ENCODE measurements at regions not wholly inside any gene's neighbourhood (a gene's known extent, or its start where the extent isn't known, plus 50 kb on each side); places are given as distances from the start of the nearest gene placed in this dataset.
"Not testable (repeated sequence)": the region's sequence is repeated elsewhere in the genome, so short reads cannot be mapped to it uniquely, and the experiment has no call there.

GRCh38 chr5:110248921-110249320 is 477.6 kb downstream of the TMEM232 start:
- DNase-seq = no peak

GRCh38 chr5:110250355-110250754 is 476.1 kb downstream of the TMEM232 start:
- no peak for DNase-seq

- DNase-seq = no peak
Observed at GRCh38 chr5:110250755-110251154, 475.7 kb downstream of the TMEM232 start.

- DNase-seq = peak in 1 of 3 donors; percentile 37
Observed at GRCh38 chr5:110251366-110251765, 475.1 kb downstream of the TMEM232 start.

- no peak for DNase-seq
Observed at GRCh38 chr5:110255194-110255593, 471.3 kb downstream of the TMEM232 start.

- DNase-seq = no peak
Observed at GRCh38 chr5:110256298-110256697, 470.2 kb downstream of the TMEM232 start.

GRCh38 chr5:110257971-110258370 is 468.5 kb downstream of the TMEM232 start:
- no peak for DNase-seq

- peak in 1 of 3 donors; percentile 35 for DNase-seq
Observed at GRCh38 chr5:110258460-110259216, 467.8 kb downstream of the TMEM232 start.

GRCh38 chr5:110262749-110263148 is 463.7 kb downstream of the TMEM232 start:
- peak in 1 of 3 donors; percentile 14 for DNase-seq

- DNase-seq = peak in 2 of 3 donors; percentile 38 to 64
Observed at GRCh38 chr5:110264661-110265060, 461.8 kb downstream of the TMEM232 start.

GRCh38 chr5:110265162-110265561 is 461.3 kb downstream of the TMEM232 start:
- peak in 2 of 3 donors; percentile 25 to 63 for DNase-seq

- no peak for DNase-seq
Observed at GRCh38 chr5:110267714-110268113, 458.8 kb downstream of the TMEM232 start.

- DNase-seq = no peak
Observed at GRCh38 chr5:110268283-110268682, 458.2 kb downstream of the TMEM232 start.

GRCh38 chr5:110268985-110269384 is 457.5 kb downstream of the TMEM232 start:
- no peak for DNase-seq

GRCh38 chr5:110269478-110270142 is 456.9 kb downstream of the TMEM232 start:
- no peak for DNase-seq

GRCh38 chr5:110275878-110276277 is 450.6 kb downstream of the TMEM232 start:
- no peak for DNase-seq

- not testable (repeated sequence) for DNase-seq
Observed at GRCh38 chr5:110278449-110278848, 448.0 kb downstream of the TMEM232 start.

GRCh38 chr5:110284121-110284520 is 442.4 kb downstream of the TMEM232 start:
- DNase-seq = not testable (repeated sequence)

- peak in 1 of 3 donors; percentile 97 for DNase-seq
Observed at GRCh38 chr5:110288766-110289511, 437.5 kb downstream of the TMEM232 start.

GRCh38 chr5:110289512-110289810 is 437.0 kb downstream of the TMEM232 start:
- no peak for DNase-seq

- DNase-seq = no peak
Observed at GRCh38 chr5:110290542-110290941, 435.9 kb downstream of the TMEM232 start.

- no peak for DNase-seq
Observed at GRCh38 chr5:110294281-110294680, 432.2 kb downstream of the TMEM232 start.

GRCh38 chr5:110297152-110297670 is 429.3 kb downstream of the TMEM232 start:
- no peak for DNase-seq
